ENCODE measurements at regions not wholly inside any gene's neighbourhood (a gene's known extent, or its start where the extent isn't known, plus 50 kb on each side); places are given as distances from the start of the nearest gene placed in this dataset.

DNA sequence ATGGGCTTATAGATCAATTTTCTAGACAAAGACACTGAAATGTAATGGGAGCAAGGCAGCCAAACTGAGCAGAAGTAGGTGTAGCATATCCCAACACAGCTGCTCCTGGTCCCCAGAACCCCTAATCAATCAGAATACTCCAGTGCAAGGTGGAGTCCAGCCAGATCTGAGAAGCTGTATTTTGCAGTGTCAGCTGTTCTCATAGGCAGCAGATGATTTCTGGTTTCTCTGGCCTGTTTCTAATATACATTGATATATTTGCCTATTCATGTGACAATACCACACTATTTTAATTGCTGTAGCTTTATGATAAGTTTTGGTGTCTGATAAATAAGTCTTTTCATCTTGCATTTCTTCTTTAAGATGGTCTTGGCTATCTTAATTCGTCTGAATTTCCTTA lies 117.4 kb upstream of the STARD3NL start:
- TF ChIP-seq EP300 (IDR thresholded peaks at IDR 0.05; ENCODE audit: borderline replicate concordance): no peak
- no peak for TF ChIP-seq CEBPB (IDR thresholded peaks at IDR 0.05)
- TF ChIP-seq ZBTB7A (IDR thresholded peaks at IDR 0.05; ENCODE audit: low read depth): no peak
